Fibroblast of villous mesenchyme (primary cell): ENCODE measurements at regions not wholly inside any gene's neighbourhood (a gene's known extent, or its start where the extent isn't known, plus 50 kb on each side); places are given as distances from the start of the nearest gene placed in this dataset.

ENCODE experiments used
- DNase-seq: peaks from one replicate; pipeline ENCODE4 v3.0.0-alpha.2; 2010; ENCODE audit warnings: low read depth
- H3K4me3 ChIP-seq: 2 replicates; pipeline ENCODE4 v1.5.1; 2011; ENCODE audit warnings: low read depth, mild to moderate bottlenecking, low read length
- TF ChIP-seq, protein P1 (sequence below): IDR thresholded peaks from 2 replicates; pipeline ENCODE4 v1.5.1; 2012; ENCODE audit warnings: low read depth, mild to moderate bottlenecking, low read length; ENCODE audit not compliant: insufficient read depth

DNA sequence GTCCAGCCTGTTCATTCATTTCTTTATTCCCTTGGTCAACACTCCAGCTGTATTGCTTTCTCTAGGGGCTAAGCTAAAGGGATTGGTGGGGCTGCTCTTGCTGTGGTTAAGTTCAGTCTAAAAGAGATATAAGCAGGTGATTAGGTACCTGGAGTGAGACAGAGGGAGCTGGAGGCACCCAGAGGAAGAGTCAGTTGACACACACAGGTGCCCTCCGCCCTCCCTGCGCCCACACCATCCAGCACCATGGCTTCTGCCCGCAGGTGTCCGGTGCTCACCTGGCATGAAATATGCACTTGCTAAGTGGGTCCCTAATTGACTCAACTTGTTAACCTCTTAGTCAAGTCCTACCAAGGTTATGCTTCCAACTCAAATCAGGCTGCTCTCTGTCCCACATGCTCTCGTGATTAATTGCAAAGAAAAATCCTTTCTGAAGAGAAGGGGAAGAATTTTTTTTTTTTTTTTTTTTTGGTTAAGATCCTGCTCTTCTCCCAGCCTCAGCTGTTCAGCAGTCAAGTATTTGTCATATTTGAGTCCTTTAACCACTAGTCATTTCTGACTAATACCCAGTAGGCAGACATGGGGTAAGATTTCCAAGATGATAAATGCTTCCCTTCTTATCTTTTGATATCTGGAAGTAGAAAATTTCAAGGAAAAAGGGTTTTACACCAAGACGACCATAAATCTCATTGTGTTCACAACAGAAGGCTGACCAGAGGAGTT lies 199.8 kb upstream of the WSCD1 start:
- DNase-seq, result no peak
- H3K4me3 ChIP-seq, result no peak overlapping the region
- TF ChIP-seq, protein P1, sequence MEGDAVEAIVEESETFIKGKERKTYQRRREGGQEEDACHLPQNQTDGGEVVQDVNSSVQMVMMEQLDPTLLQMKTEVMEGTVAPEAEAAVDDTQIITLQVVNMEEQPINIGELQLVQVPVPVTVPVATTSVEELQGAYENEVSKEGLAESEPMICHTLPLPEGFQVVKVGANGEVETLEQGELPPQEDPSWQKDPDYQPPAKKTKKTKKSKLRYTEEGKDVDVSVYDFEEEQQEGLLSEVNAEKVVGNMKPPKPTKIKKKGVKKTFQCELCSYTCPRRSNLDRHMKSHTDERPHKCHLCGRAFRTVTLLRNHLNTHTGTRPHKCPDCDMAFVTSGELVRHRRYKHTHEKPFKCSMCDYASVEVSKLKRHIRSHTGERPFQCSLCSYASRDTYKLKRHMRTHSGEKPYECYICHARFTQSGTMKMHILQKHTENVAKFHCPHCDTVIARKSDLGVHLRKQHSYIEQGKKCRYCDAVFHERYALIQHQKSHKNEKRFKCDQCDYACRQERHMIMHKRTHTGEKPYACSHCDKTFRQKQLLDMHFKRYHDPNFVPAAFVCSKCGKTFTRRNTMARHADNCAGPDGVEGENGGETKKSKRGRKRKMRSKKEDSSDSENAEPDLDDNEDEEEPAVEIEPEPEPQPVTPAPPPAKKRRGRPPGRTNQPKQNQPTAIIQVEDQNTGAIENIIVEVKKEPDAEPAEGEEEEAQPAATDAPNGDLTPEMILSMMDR, result no peak

DNA sequence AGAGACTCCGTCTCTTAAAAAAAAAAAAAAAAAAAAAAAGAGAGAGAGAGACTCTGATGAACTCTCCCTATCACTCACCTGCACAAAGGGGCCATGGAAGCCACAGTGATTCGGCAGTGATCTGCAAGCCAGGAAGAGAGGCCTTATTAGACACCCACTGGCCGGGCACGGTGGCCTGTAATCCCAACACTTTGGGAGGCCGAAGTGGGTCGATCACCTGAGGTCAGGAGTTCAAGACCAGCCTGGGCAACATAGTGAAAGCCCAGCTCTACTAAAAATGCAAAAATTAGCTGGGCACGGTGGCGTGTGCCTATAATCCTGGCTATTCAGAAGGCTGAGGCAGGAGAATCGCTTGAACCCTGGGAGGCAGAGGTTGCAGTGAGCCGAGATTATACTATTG lies 198.5 kb upstream of the WSCD1 start:
- H3K4me3 ChIP-seq, result no peak overlapping the region
- TF ChIP-seq, protein P1, result no peak
- no peak for DNase-seq

DNA sequence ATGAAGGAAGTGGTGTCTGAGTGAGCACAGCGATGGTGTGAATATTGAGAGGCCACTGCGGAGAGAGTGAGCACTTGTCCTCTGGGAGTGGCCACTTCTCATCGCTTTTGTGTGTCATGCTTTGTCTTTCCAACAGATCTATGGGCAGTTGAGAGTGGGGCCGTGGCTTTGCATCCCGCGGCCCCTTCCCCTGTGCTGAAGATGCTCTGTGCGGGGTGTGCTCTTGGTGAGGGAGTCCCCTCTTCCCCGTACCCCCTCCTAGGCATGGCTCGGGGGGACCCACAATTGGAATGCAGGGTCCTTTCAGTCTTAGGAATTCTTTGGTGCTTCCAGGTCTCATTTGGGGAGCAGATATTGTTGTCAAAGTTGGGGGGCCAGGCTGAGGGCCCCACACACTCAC lies 197.3 kb upstream of the WSCD1 start:
- TF ChIP-seq, protein P1, result no peak
- DNase-seq, result no peak
- H3K4me3 ChIP-seq, result no peak overlapping the region

DNA sequence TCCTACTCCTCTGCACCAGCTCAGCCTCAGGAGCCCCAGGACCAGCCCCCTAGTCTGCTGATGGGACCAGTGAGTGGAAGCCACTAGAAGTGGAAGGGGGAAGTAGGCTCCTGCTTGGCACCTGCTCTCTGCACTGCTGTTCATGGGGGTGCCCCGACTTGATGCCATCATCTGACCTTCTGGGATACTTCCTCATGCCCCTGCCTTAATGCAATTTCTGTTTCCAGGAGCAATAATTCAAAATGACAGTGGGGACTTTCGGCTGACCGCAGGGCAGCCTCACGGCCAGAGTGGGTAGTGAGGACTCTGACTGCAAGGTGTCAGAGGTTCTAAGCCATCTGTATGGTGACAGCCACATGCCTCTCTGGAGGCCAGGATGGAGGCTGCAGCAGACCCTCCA lies 196.4 kb upstream of the WSCD1 start:
- H3K4me3 ChIP-seq, result no peak overlapping the region
- no peak for DNase-seq
- TF ChIP-seq, protein P1, result no peak

DNA sequence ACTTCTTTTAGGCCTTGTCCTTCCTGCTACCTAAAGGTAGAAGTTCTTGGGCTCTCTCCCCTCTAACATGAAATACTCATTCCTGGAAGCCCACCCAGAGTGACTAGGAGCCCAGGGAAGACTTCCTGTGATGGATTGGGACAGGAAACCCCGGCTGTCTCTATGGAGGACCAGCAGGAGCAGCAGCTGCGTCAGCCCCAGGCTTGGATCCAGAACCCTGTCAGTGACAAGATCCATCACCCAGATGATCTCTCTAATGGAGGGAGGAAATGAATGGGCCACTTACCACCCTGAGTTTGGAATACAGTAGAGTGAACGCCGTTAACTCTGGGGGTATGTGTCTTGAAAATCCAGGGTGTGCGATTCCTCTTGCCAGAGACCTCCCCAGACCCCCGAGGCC lies 195.7 kb upstream of the WSCD1 start:
- DNase-seq, result no peak
- TF ChIP-seq, protein P1, result no peak
- no peak overlapping the region for H3K4me3 ChIP-seq

DNA sequence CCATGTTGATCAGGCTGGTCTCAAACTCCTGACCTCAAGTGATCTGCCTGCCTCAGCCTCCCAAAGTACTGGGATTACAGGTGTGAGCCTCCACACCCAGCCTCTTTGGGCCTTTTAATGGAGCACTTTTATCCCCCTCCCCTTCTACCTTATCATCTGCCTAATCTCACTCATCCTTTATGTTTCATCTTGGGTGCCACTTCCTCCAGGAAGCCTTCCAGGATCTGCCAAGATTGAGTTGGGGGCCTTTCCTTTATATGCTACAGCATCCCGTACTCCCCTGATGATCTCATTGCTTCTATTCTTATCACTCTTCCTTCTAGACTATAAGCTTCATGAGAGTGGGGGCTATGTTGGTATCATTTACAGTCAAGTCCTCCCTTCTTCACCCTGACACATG lies 192.8 kb upstream of the WSCD1 start:
- no peak for DNase-seq
- no peak overlapping the region for H3K4me3 ChIP-seq
- TF ChIP-seq, protein P1, result no peak

DNA sequence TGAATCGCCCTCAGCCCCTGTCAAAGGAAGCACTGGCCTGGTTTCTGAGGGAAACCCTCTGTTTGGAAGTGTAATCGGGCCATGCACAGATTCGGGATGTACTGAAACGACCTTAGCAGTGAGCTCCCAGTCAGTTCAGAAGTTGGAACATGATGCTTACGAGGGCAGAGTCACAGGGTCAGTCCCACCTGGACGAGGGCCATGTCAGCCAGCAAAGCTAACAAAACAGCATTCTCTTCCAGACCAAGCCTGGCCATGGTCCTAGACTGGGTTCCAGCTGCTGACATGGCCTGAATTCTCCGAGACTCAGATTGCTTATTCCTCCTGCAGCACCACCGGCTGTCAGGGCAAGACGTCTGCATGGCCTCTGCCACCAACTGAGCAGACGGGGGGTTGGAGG lies 192.2 kb upstream of the WSCD1 start:
- no peak for DNase-seq
- TF ChIP-seq, protein P1, result no peak
- H3K4me3 ChIP-seq, result no peak overlapping the region
